ENCODE measurements at regions not wholly inside any gene's neighbourhood (a gene's known extent, or its start where the extent isn't known, plus 50 kb on each side); places are given as distances from the start of the nearest gene placed in this dataset.

DNA sequence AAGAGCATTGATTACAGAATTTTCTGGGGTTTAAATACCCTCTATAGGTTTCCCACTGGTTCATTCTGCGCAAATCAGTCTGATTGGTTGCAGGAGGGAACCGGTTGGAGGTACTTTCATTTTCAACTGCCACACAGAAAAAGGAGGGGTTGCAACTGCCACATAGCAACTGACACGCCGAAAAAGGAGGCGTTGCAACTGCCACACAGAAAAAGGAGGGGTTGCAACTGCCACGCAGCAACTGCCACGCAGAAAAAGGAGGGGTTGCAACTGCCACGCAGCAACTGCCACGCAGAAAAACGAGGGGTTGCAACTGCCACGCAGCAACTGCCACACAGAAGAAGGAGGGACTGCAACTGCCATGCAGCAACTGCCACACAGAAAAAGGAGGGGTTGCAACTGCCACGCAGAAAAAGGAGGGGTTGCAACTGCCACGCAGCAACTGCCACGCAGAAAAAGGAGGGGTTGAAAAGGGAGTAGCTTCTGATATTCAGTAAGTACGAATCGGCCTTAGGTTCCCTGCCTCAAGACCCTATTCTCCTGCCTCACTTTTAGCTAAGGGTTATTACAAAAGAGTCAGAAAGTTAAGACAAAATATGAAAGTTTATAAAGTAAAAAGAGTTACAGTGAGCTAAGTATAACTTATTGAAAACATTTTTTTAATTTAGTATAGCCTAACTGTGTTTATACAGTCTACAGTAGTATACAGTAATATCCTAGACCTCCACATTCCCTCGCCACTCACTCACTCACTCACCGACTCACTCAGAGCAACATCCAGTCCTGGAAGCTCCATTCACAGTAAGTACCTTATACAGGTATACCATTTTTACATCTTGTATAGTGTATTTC is 431.8 kb downstream of the KCTD8 start:
- no peaks in the 10 kb centered on the region for H3K36me3 ChIP-seq (ENCODE audit: control insufficient read depth in 1 of 2, insufficient read depth in 2 of 2, low read length in 2 of 2)
- no peak overlapping the region for H3K27ac ChIP-seq (ENCODE audit: low read depth, low read length)
- no peak overlapping the region for H3K4me3 ChIP-seq (ENCODE audit: low read depth in 1 of 2, low read length in 2 of 2)
- peaks cover 4 to 5% of the 10 kb centered on the region in 2 donors for H3K9me3 ChIP-seq (ENCODE audit: control insufficient read depth in 1 of 2, low read length in 2 of 2)
- no peak overlapping the region for H3K9ac ChIP-seq (ENCODE audit: low read depth in 1 of 2, low read length in 2 of 2)
- H3K27me3 ChIP-seq (ENCODE audit: control insufficient read depth in 1 of 2, insufficient read depth in 2 of 2, low read length in 2 of 2) = no peaks in the 10 kb centered on the region
- H3K4me1 ChIP-seq (ENCODE audit: control insufficient read depth in 1 of 2, insufficient read depth in 2 of 2, low read length in 2 of 2) = no peaks in the 10 kb centered on the region

DNA sequence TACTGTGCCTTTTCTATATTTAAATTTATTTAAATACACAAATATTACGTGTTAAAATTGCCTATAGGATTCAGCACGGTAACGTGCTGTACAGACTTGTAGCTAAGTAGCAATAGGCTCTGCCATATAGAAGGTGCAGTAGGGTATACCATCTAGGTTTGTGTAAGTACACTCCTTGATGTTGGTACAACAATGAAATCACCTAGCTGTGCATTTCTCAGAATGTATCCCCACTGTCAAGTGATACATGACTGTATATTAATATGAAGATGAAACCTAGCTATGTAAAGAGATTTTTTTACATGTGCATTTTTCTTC is 431.2 kb downstream of the KCTD8 start:
- H3K27me3 ChIP-seq (ENCODE audit: control insufficient read depth in 1 of 2, insufficient read depth in 2 of 2, low read length in 2 of 2) = no peaks in the 10 kb centered on the region
- H3K4me1 ChIP-seq (ENCODE audit: control insufficient read depth in 1 of 2, insufficient read depth in 2 of 2, low read length in 2 of 2) = no peaks in the 10 kb centered on the region
- no peak overlapping the region for H3K27ac ChIP-seq (ENCODE audit: low read depth, low read length)
- H3K36me3 ChIP-seq (ENCODE audit: control insufficient read depth in 1 of 2, insufficient read depth in 2 of 2, low read length in 2 of 2) = no peaks in the 10 kb centered on the region
- no peak overlapping the region for H3K9ac ChIP-seq (ENCODE audit: low read depth in 1 of 2, low read length in 2 of 2)
- H3K9me3 ChIP-seq (ENCODE audit: control insufficient read depth in 1 of 2, low read length in 2 of 2) = peaks cover 4 to 5% of the 10 kb centered on the region in 2 donors
- no peak overlapping the region for H3K4me3 ChIP-seq (ENCODE audit: low read depth in 1 of 2, low read length in 2 of 2)

DNA sequence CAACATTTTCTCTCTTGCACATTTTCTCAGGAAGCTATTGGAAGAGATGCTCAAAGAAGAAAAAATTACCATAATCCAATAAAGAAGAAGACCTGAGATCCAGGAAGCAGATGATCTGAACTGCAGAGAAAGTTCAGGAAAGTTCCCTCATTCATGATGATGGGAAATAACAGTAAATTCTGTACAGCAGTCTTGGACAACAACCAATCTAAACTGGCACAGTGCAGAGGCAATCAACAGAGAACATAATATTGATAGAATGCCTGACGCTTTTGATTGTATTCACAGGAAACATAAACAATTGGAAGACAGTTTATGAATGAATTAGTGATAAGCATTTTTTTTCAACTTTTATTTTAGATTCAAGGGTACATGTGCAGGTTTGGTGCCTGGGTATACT is 428.9 kb downstream of the KCTD8 start:
- H3K4me3 ChIP-seq (ENCODE audit: low read depth in 1 of 2, low read length in 2 of 2) = no peak overlapping the region
- H3K27me3 ChIP-seq (ENCODE audit: control insufficient read depth in 1 of 2, insufficient read depth in 2 of 2, low read length in 2 of 2) = no peaks in the 10 kb centered on the region
- H3K9me3 ChIP-seq (ENCODE audit: control insufficient read depth in 1 of 2, low read length in 2 of 2) = peaks cover 4 to 5% of the 10 kb centered on the region in 2 donors
- H3K9ac ChIP-seq (ENCODE audit: low read depth in 1 of 2, low read length in 2 of 2) = no peak overlapping the region
- H3K27ac ChIP-seq (ENCODE audit: low read depth, low read length) = no peak overlapping the region
- no peaks in the 10 kb centered on the region for H3K4me1 ChIP-seq (ENCODE audit: control insufficient read depth in 1 of 2, insufficient read depth in 2 of 2, low read length in 2 of 2)
- H3K36me3 ChIP-seq (ENCODE audit: control insufficient read depth in 1 of 2, insufficient read depth in 2 of 2, low read length in 2 of 2) = no peaks in the 10 kb centered on the region

DNA sequence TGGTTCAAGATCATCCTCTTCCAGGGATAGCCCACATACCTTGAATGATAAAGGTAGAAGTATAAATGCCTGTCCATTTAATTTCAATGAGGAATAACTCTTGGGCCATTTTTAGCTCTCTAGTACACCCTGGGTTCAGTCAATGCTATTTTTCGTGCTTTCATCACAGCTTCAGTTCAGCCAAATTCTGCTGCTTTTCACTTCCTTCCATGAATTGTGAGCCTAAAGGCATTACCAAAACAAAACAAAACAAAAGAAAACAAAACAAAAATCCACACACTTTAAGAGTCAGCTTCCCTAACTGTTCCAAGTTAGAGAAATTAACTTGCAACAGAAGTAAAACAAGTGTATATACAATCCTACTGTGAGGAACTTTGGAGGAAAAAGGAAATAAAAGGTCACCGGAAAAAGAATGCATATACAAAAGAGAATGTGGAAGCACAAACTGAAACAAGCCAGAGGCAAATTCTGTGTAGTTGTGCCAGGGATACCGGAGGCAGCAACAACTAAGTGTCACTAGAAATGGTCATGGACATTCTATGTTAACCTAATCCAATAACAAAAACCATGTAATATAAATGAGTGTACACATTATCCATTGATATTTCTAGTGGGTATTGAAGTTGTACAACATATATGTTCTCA is 423.1 kb downstream of the KCTD8 start:
- no peaks in the 10 kb centered on the region for H3K27me3 ChIP-seq (ENCODE audit: control insufficient read depth in 1 of 2, insufficient read depth in 2 of 2, low read length in 2 of 2)
- no peak overlapping the region for H3K9ac ChIP-seq (ENCODE audit: low read depth in 1 of 2, low read length in 2 of 2)
- no peaks in the 10 kb centered on the region for H3K36me3 ChIP-seq (ENCODE audit: control insufficient read depth in 1 of 2, insufficient read depth in 2 of 2, low read length in 2 of 2)
- H3K4me3 ChIP-seq (ENCODE audit: low read depth in 1 of 2, low read length in 2 of 2) = no peak overlapping the region
- no peaks in the 10 kb centered on the region for H3K4me1 ChIP-seq (ENCODE audit: control insufficient read depth in 1 of 2, insufficient read depth in 2 of 2, low read length in 2 of 2)
- peaks cover 0 to 4% of the 10 kb centered on the region in 2 donors for H3K9me3 ChIP-seq (ENCODE audit: control insufficient read depth in 1 of 2, low read length in 2 of 2)
- no peak overlapping the region for H3K27ac ChIP-seq (ENCODE audit: low read depth, low read length)

DNA sequence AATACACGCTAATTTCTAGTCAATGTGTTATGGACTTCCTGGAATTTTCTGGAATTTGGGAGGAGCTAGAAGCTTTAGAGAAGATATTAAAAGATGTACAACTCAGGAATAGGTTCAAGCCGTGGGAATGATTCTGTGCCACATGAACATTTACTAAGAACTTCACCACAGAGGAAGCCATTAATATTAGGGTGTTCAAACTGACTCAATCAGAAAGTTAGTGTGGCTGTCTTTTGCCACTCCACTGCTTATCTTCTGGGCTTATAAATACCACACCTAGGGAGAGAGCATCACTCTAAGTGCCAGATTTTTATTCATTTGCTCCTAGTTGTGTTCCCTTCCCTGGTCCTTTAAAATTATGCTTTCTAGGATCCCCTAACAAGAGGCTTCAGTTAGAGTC is 409.8 kb downstream of the KCTD8 start:
- Histone ChIP-seq H3K36me3 (ENCODE audit: control insufficient read depth in 1 of 2, insufficient read depth in 2 of 2, low read length in 2 of 2) (no peaks in the 10 kb centered on the region), H3K9ac (ENCODE audit: low read depth in 1 of 2, low read length in 2 of 2) (no peak overlapping the region), H3K27me3 (ENCODE audit: control insufficient read depth in 1 of 2, insufficient read depth in 2 of 2, low read length in 2 of 2) (no peaks in the 10 kb centered on the region)

DNA sequence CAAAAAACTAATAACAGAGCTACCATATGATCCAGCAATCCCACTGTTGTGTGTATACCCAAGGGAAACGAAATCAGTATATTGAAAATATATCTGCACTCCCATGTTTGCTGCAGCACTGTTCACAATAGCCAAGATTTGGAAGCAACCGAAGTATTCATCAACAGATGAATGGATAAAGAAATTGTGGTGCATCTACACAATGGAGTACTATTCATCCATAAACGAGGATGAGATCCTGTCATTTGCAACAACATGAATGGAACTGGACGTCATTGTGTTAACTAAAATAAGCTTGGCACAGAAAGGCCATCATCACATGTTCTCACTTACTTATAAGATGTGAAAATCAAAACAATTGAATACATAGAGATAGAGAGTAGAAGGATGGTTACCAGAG is 402.1 kb downstream of the KCTD8 start:
- Histone ChIP-seq H3K9me3 (ENCODE audit: control insufficient read depth in 1 of 2, low read length in 2 of 2) (no peaks in the 10 kb centered on the region), H3K9ac (ENCODE audit: low read depth in 1 of 2, low read length in 2 of 2) (no peak overlapping the region), H3K36me3 (ENCODE audit: control insufficient read depth in 1 of 2, insufficient read depth in 2 of 2, low read length in 2 of 2) (no peaks in the 10 kb centered on the region), H3K27me3 (ENCODE audit: control insufficient read depth in 1 of 2, insufficient read depth in 2 of 2, low read length in 2 of 2) (no peaks in the 10 kb centered on the region), H3K4me3 (ENCODE audit: low read depth in 1 of 2, low read length in 2 of 2) (no peak overlapping the region), H3K27ac (ENCODE audit: low read depth, low read length) (no peak overlapping the region), H3K4me1 (ENCODE audit: control insufficient read depth in 1 of 2, insufficient read depth in 2 of 2, low read length in 2 of 2) (no peaks in the 10 kb centered on the region)

More for the DNA sequence above, 409.8 kb downstream of the KCTD8 start:
- peaks cover 0 to 10% of the 10 kb centered on the region in 2 donors for H3K9me3 ChIP-seq (ENCODE audit: control insufficient read depth in 1 of 2, low read length in 2 of 2)
- no peak overlapping the region for H3K27ac ChIP-seq (ENCODE audit: low read depth, low read length)
- H3K4me1 ChIP-seq (ENCODE audit: control insufficient read depth in 1 of 2, insufficient read depth in 2 of 2, low read length in 2 of 2) = no peaks in the 10 kb centered on the region
- no peak overlapping the region for H3K4me3 ChIP-seq (ENCODE audit: low read depth in 1 of 2, low read length in 2 of 2)

DNA sequence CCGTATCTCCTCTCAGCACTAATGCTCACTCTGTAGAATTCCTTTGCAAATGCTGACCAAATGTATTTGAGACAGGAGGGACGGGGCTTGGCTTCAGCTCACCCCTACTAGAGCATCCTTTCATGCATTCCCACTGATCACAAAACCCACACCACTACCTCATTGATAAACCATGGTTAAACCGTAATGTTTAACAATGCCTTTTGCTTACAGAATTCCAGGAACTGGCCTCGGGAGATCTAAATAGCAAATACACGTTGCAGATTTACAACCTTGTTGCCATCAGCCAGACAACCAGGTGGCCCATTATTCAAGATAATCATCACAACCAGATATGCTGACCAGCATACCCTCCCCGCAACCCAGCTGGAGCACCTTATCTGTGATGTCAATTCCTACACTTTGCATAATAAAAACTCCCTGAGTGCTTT is 391.9 kb downstream of the KCTD8 start:
- Histone ChIP-seq H3K27me3 (ENCODE audit: control insufficient read depth in 1 of 2, insufficient read depth in 2 of 2, low read length in 2 of 2) (no peaks in the 10 kb centered on the region), H3K4me3 (ENCODE audit: low read depth in 1 of 2, low read length in 2 of 2) (no peak overlapping the region), H3K36me3 (ENCODE audit: control insufficient read depth in 1 of 2, insufficient read depth in 2 of 2, low read length in 2 of 2) (no peaks in the 10 kb centered on the region), H3K9me3 (ENCODE audit: control insufficient read depth in 1 of 2, low read length in 2 of 2) (peaks cover 0 to 5% of the 10 kb centered on the region in 2 donors), H3K4me1 (ENCODE audit: control insufficient read depth in 1 of 2, insufficient read depth in 2 of 2, low read length in 2 of 2) (no peaks in the 10 kb centered on the region), H3K27ac (ENCODE audit: low read depth, low read length) (no peak overlapping the region), H3K9ac (ENCODE audit: low read depth in 1 of 2, low read length in 2 of 2) (no peak overlapping the region)

DNA sequence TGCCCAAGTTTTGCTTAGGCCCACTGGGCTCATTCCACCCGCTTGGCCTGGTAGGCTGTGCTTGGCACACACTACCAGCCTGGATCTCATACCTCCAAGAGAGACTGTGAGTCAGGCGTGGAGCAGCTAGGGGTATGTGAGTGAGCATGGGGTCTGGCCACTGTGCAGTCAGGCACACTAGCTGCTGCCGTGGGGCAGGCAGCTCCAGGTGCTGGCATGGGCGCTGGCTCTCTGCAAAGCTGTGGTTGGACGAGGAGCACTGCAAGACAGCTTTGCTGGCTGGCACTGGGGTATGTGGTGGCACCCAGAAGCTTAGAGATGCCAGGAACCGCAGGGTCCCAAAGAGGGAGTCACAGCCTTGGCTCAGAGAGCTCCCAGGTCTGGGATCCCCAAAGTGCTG is 377.8 kb downstream of the KCTD8 start:
- H3K27ac ChIP-seq (ENCODE audit: low read depth, low read length) = no peak overlapping the region
- H3K4me1 ChIP-seq (ENCODE audit: control insufficient read depth in 1 of 2, insufficient read depth in 2 of 2, low read length in 2 of 2) = no peaks in the 10 kb centered on the region
- H3K4me3 ChIP-seq (ENCODE audit: low read depth in 1 of 2, low read length in 2 of 2) = no peak overlapping the region
- no peaks in the 10 kb centered on the region for H3K27me3 ChIP-seq (ENCODE audit: control insufficient read depth in 1 of 2, insufficient read depth in 2 of 2, low read length in 2 of 2)
- peaks cover 6 to 9% of the 10 kb centered on the region in 2 donors for H3K9me3 ChIP-seq (ENCODE audit: control insufficient read depth in 1 of 2, low read length in 2 of 2)
- no peak overlapping the region for H3K9ac ChIP-seq (ENCODE audit: low read depth in 1 of 2, low read length in 2 of 2)
- no peaks in the 10 kb centered on the region for H3K36me3 ChIP-seq (ENCODE audit: control insufficient read depth in 1 of 2, insufficient read depth in 2 of 2, low read length in 2 of 2)

DNA sequence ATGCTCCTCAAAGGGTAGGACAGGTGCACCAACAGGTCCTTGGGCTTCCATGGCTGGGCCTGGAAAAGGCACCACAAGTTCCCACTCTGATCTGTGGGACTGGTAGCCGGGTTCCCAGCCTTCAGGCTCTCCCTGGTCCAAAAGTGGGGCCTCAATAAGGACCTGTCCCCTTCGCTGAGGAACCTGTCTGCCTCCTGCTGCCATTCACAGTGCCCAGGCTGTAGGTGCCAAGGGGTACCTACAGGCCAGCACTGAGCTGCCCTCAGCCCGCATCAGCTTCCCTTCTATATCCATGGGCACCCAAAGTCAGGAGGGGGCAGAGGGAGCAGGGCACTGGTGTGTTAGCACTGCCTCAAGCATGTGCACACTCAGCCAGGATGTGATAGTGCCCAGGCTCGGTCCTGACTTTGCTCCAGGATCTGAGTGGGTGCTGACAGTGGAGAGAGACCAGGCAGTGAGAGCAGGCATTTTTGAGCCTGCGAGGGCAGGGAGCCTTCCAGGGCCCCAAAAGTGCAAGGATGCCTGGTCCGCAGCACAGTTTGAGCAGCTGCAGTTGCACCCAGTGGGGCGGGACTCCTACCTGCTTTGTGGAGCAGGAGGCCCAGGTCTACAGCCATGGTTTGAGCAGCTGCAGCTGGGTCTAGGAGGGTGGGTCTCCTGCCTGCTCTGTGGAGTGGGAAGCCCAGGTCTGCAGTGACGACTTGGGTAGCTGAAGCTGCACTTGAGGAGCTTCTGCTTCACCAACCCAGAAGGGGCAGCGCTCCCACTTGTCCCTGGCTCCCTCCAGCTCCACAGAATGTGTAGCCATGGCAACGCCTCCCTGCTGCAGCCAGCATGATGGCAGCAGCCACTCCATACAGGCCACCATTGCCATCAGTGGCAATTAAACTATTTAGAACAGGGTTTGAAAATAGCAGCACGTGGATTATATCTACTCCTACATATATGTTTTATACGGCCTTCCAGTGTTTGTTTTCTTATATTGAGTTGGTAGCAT is 376.4 kb downstream of the KCTD8 start:
- Histone ChIP-seq H3K27me3 (ENCODE audit: control insufficient read depth in 1 of 2, insufficient read depth in 2 of 2, low read length in 2 of 2) (no peaks in the 10 kb centered on the region), H3K36me3 (ENCODE audit: control insufficient read depth in 1 of 2, insufficient read depth in 2 of 2, low read length in 2 of 2) (no peaks in the 10 kb centered on the region)

DNA sequence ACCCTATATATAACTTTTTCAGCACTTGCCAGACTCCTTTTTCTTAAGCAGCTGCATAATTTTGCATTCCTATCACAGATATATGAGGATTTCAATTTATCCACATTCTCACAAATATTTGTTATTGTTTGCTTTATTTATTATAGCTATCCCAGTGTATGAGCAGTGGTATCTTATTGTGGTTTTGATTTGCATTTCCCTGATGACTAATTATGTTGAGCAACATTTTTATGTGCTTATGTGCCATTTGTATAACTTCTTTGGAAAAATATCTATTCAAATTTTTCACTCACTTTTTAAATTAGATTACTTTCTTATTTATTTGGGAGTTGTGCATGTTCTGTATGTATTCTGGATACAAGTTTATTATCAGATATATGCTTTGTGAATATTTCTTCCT is 361.9 kb downstream of the KCTD8 start:
- Histone ChIP-seq H3K36me3 (ENCODE audit: control insufficient read depth in 1 of 2, insufficient read depth in 2 of 2, low read length in 2 of 2) (no peaks in the 10 kb centered on the region), H3K9me3 (ENCODE audit: control insufficient read depth in 1 of 2, low read length in 2 of 2) (peaks cover 2 to 3% of the 10 kb centered on the region in 2 donors), H3K27ac (ENCODE audit: low read depth, low read length) (no peak overlapping the region), H3K4me1 (ENCODE audit: control insufficient read depth in 1 of 2, insufficient read depth in 2 of 2, low read length in 2 of 2) (no peaks in the 10 kb centered on the region), H3K9ac (ENCODE audit: low read depth in 1 of 2, low read length in 2 of 2) (no peak overlapping the region), H3K27me3 (ENCODE audit: control insufficient read depth in 1 of 2, insufficient read depth in 2 of 2, low read length in 2 of 2) (no peaks in the 10 kb centered on the region), H3K4me3 (ENCODE audit: low read depth in 1 of 2, low read length in 2 of 2) (no peak overlapping the region)

More for the DNA sequence above, 376.4 kb downstream of the KCTD8 start:
- Histone ChIP-seq H3K27ac (ENCODE audit: low read depth, low read length) (no peak overlapping the region), H3K4me3 (ENCODE audit: low read depth in 1 of 2, low read length in 2 of 2) (no peak overlapping the region), H3K9ac (ENCODE audit: low read depth in 1 of 2, low read length in 2 of 2) (no peak overlapping the region), H3K4me1 (ENCODE audit: control insufficient read depth in 1 of 2, insufficient read depth in 2 of 2, low read length in 2 of 2) (no peaks in the 10 kb centered on the region), H3K9me3 (ENCODE audit: control insufficient read depth in 1 of 2, low read length in 2 of 2) (peaks cover 6 to 9% of the 10 kb centered on the region in 2 donors)

All from duodenal mucosa (tissue), 2 donors.